Liver (tissue), 3 donors: ENCODE measurements at regions not wholly inside any gene's neighbourhood (a gene's known extent, or its start where the extent isn't known, plus 50 kb on each side); places are given as distances from the start of the nearest gene placed in this dataset.

ENCODE experiments used
- FOXA1 ChIP-seq: IDR thresholded peaks from 2 replicates; pipeline ENCODE4 v1.6.1; 2016; ENCODE audit warnings: antibody characterized with exemption
- FOXA2 ChIP-seq: IDR thresholded peaks from 2 replicates; pipeline ENCODE4 v1.6.1; 2016; ENCODE audit warnings: antibody characterized with exemption
- GABPA ChIP-seq, 2 donors: IDR thresholded peaks in 1 of 2; conservative IDR thresholded peaks in 1 of 2; 2 replicates each; pipeline ENCODE4 v1.6.1; 2016; ENCODE audit warnings: antibody characterized with exemption in 2 of 2, mild to moderate bottlenecking in 1 of 2, moderate library complexity in 1 of 2
- HNF4G ChIP-seq: IDR thresholded peaks from 2 replicates; pipeline ENCODE4 v1.6.1; 2016; ENCODE audit warnings: antibody characterized with exemption
- JUND ChIP-seq, 2 donors: IDR thresholded peaks; 2 replicates each; pipeline ENCODE4 v1.6.1; 2016; ENCODE audit warnings: antibody characterized with exemption in 2 of 2
- NR2F2 ChIP-seq: IDR thresholded peaks from 2 replicates; pipeline ENCODE4 v1.6.1; 2016; ENCODE audit warnings: antibody characterized with exemption
- RAD21 ChIP-seq, 2 donors: IDR thresholded peaks; 2 replicates each; pipeline ENCODE4 v1.6.1; 2016; ENCODE audit warnings: antibody characterized with exemption in 2 of 2, mild to moderate bottlenecking in 2 of 2
- REST ChIP-seq: IDR thresholded peaks from 2 replicates; pipeline ENCODE4 v1.6.1; 2016; ENCODE audit warnings: antibody characterized with exemption, mild to moderate bottlenecking
- SP1 ChIP-seq: IDR thresholded peaks from 2 replicates; pipeline ENCODE4 v1.6.1; 2018; ENCODE audit warnings: antibody characterized with exemption, mild to moderate bottlenecking
- TAF1 ChIP-seq: conservative IDR thresholded peaks from 2 replicates; pipeline ENCODE4 v1.6.1; 2016; ENCODE audit warnings: antibody characterized with exemption, mild to moderate bottlenecking
- YY1 ChIP-seq: IDR thresholded peaks from 2 replicates; pipeline ENCODE4 v1.6.1; 2016; ENCODE audit warnings: antibody characterized with exemption, mild to moderate bottlenecking
- TF ChIP-seq, protein P1 (sequence below): fragments of 150-350 bp; IDR thresholded peaks from 2 replicates; pipeline ENCODE4 v1.5.1; 2017; ENCODE audit warnings: improper control_type of control experiment, low read depth, low read length; ENCODE audit not compliant: missing input control
- TF ChIP-seq, protein P2 (sequence below): IDR thresholded peaks from 2 replicates; pipeline ENCODE4 v1.6.1; 2016; ENCODE audit warnings: antibody characterized with exemption
- donor health status: healthy.
- donor health status: healthy.

DNA sequence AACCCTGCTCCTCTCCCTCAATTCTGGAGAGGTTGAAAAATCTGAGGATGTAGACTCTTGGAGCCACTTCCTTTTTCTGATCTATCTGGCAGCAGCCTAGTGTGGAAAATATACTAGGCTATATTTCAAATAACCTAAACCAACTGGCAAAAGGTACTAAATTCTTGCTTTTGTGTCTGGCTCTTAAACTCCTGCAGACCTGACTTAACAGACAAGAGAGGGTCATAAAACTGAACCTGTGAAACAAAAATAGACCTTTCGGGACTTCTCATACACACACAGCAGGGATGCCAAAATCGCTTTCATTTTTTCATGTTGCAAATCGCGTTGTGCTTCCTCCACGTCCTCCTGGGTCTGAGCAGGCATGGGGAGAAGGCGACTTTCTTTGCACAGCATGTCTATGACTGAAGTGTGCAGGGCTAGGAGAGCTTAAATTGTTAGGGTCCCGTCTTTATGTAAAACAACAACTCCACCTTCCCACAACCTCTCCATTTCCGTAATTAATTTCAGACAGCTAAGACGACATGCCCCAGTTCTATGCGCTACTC is 520.7 kb upstream of the PSMD7 start:
- TF ChIP-seq, protein P1, sequence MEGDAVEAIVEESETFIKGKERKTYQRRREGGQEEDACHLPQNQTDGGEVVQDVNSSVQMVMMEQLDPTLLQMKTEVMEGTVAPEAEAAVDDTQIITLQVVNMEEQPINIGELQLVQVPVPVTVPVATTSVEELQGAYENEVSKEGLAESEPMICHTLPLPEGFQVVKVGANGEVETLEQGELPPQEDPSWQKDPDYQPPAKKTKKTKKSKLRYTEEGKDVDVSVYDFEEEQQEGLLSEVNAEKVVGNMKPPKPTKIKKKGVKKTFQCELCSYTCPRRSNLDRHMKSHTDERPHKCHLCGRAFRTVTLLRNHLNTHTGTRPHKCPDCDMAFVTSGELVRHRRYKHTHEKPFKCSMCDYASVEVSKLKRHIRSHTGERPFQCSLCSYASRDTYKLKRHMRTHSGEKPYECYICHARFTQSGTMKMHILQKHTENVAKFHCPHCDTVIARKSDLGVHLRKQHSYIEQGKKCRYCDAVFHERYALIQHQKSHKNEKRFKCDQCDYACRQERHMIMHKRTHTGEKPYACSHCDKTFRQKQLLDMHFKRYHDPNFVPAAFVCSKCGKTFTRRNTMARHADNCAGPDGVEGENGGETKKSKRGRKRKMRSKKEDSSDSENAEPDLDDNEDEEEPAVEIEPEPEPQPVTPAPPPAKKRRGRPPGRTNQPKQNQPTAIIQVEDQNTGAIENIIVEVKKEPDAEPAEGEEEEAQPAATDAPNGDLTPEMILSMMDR, result no peak
- TF ChIP-seq REST, result no peak
- no peak for TF ChIP-seq SP1
- no peak for TF ChIP-seq FOXA1
- TF ChIP-seq HNF4G, result no peak
- no peak for TF ChIP-seq YY1
- no peak for TF ChIP-seq TAF1
- TF ChIP-seq GABPA (IDR thresholded peaks at IDR 0.05 in 1 of 2, conservative IDR thresholded peaks at IDR 0.05 in 1 of 2), result no peak
- TF ChIP-seq FOXA2, result no peak
- TF ChIP-seq RAD21 (IDR thresholded peaks at IDR 0.05), result no peak
- no peak for TF ChIP-seq JUND (IDR thresholded peaks at IDR 0.05)
- TF ChIP-seq, protein P2, sequence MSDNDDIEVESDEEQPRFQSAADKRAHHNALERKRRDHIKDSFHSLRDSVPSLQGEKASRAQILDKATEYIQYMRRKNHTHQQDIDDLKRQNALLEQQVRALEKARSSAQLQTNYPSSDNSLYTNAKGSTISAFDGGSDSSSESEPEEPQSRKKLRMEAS, result no peak
- no peak for TF ChIP-seq NR2F2
